ENCODE measurements at regions not wholly inside any gene's neighbourhood (a gene's known extent, or its start where the extent isn't known, plus 50 kb on each side); places are given as distances from the start of the nearest gene placed in this dataset.

- intact Hi-C loops (cut with micrococcal nuclease): no loop called here
Measured at GRCh38 chr6:148037496-148037895, 305.1 kb upstream of the SASH1 start.

DNA sequence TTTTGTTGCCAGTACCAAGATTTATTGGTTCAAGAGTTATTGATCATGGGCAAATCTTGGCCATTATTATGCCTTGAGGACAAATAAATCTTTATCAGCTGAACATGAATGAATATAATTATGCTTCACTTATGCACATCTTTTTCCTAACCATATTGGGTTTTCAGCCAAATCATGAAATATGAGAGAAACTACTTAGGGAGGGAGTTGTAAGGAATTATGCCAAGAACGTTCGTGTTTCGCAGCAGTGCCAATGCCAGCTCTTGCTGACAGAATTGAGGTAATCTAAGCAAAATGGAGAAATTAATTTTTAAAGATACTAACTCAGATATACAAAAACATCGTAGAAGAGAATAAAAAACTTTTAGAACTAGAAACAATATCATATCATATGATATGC, 301.1 kb upstream of the SASH1 start:
- intact Hi-C loops (cut with micrococcal nuclease): no loop called here

- intact Hi-C loops (cut with micrococcal nuclease): no loop called here
Measured at GRCh38 chr6:148042536-148042935, 300.1 kb upstream of the SASH1 start.

- intact Hi-C loops (cut with micrococcal nuclease): no loop called here
Measured at GRCh38 chr6:148044261-148044751, 298.3 kb upstream of the SASH1 start.

DNA sequence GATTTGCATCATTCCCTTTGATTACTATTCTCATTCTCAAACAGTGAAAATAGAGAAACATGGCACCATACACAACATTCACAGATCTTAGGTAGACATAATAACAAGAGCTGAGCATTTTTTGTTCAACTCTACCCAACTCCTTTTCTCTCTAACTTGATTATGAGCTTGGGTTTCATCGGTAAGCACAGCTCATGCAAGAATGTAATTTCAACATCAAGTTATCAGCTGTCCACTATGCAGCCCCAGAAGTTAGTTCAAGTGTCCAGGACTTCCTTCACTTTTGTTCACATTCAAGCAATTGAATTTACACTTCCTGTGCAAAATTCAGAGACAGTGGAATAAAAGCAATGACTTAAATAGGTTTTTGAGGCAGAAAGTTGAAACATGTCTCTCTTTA, 297.7 kb upstream of the SASH1 start:
- intact Hi-C loops (cut with micrococcal nuclease): no loop called here

GRCh38 chr6:148053209-148053608, 289.4 kb upstream of the SASH1 start:
- intact Hi-C loops (cut with micrococcal nuclease): no loop called here

GRCh38 chr6:148053796-148054195, 288.8 kb upstream of the SASH1 start:
- intact Hi-C loops (cut with micrococcal nuclease): no loop called here

- intact Hi-C loops (cut with micrococcal nuclease): no loop called here
Measured at GRCh38 chr6:148054219-148054618, 288.4 kb upstream of the SASH1 start.

DNA sequence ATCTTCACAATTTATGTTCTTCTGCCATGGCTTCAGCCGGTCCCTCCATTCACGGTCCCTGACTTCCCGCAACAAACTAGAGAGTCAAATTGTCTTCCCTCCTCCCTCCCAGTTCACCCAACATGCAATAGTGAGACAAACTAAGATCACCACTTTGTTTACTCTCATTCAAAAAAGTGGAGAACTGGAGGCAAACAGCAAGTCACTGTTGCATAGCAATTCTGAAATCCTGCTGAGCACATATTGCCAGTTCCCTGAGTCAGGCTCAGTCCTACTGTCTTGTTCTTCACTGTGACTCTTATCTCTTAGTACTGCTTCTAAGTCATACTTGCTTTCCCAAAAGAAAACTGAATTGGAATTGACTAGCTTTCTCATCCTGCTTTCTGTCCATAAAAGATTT, 287.2 kb upstream of the SASH1 start:
- intact Hi-C loops (cut with micrococcal nuclease): no loop called here

- intact Hi-C loops (cut with micrococcal nuclease): no loop called here
Measured at GRCh38 chr6:148059869-148060268, 282.8 kb upstream of the SASH1 start.

GRCh38 chr6:148064406-148065134, 278.1 kb upstream of the SASH1 start:
- intact Hi-C loops (cut with micrococcal nuclease): no loop called here

- intact Hi-C loops (cut with micrococcal nuclease): no loop called here
Measured at GRCh38 chr6:148068437-148069061, 274.1 kb upstream of the SASH1 start.

DNA sequence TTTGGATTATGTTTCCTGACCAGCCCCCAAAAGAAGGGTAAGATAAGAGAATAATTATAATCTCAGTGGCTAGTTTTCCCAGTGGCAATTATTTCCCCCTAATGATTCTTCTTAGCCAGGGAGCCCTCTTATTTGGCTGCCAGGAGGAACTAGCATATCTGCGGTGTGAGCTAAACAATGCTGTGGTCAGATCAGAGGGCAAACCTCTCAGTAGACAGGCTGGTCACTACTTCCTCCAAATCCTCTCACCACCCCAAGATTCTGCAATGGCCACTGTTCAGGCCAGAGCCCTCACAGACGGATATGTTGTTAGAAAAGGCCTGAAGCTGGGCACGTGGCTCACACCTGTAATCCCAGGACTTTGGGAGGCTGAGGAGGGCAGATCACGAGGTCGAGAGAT, 273.4 kb upstream of the SASH1 start:
- intact Hi-C loops (cut with micrococcal nuclease): no loop called here

GRCh38 chr6:148074291-148074690, 268.3 kb upstream of the SASH1 start:
- intact Hi-C loops (cut with micrococcal nuclease): no loop called here

DNA sequence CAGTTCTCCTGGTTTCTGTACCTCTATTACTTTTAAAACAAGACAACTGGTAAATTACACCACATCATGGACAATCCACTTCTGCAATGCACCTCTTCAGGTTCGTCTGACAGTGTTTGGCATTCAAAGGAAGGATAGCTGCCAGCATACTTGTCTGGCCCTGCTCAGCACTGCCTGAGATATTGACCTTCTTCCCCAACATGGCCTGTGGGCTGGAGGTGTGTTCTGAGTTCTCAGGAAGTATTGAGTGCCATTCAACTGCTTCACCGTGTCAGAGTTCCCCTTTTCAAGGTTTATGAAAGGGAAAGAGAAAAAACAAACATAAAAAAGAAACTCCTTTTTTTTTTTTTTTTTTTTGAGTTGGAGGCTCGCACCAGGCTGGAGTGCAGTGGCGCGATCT, 267.9 kb upstream of the SASH1 start:
- intact Hi-C loops (cut with micrococcal nuclease): no loop called here

GRCh38 chr6:148075352-148075751, 267.3 kb upstream of the SASH1 start:
- intact Hi-C loops (cut with micrococcal nuclease): no loop called here

- intact Hi-C loops (cut with micrococcal nuclease): no loop called here
Measured at GRCh38 chr6:148076051-148076450, 266.6 kb upstream of the SASH1 start.

- intact Hi-C loops (cut with micrococcal nuclease): no loop called here
Measured at GRCh38 chr6:148080315-148080714, 262.3 kb upstream of the SASH1 start.

DNA sequence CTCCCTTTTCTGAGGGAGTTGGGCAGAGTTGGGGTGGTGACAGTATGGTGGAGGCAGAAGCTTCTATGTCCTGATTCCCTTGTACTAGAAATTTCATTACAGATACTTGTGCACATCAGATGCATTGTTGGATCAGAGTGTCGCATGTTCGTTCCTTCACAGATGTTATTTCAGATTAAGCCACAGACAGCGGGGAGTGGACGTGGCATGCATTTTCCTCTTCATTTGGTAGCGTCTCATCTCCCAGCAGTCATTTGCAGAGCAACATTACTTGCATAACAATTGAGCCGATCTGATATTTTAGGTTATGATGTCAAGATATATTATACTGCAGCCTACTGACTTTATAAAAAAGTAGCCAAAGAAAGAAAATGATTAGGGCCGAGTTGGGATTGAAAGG, 261.6 kb upstream of the SASH1 start:
- intact Hi-C loops (cut with micrococcal nuclease): no loop called here

DNA sequence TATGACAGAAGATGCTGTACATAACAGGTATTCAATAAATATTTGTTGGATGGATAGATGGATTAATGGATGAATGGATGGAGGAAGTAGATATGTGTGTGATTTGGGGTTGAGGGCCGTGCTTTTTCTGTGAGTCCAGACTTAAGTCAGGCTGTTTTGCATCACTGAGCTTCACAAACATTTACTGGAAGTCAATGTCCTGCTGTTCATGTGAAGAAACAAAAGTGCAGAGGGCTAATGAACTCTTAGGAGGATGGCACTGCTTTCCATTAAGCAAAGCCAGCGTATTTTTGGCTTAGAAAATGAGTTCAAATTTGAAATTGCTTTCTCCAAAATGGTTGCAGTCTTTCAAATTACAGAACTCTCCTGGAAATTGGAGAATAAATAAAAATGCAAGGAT, 260.6 kb upstream of the SASH1 start:
- intact Hi-C loops (cut with micrococcal nuclease): no loop called here

DNA sequence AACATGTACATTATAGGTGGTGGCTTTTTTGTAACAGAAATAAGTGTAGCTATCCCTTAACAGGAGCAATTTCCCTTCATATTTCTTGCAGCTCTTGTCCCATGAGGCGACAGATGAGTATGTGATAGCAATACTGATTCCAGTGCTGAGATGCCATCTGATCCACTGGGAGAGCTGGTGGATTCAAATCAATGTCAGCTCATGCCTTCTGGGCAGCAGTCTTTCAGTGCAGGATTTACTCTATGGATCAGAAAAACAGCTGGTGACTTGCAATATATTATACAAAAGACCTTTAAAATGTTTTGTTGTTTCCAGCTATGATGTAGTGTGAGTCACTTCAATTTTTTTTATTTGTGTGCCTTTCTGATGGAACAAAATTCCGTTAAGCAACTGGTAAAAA, 259.9 kb upstream of the SASH1 start:
- intact Hi-C loops (cut with micrococcal nuclease): no loop called here

DNA sequence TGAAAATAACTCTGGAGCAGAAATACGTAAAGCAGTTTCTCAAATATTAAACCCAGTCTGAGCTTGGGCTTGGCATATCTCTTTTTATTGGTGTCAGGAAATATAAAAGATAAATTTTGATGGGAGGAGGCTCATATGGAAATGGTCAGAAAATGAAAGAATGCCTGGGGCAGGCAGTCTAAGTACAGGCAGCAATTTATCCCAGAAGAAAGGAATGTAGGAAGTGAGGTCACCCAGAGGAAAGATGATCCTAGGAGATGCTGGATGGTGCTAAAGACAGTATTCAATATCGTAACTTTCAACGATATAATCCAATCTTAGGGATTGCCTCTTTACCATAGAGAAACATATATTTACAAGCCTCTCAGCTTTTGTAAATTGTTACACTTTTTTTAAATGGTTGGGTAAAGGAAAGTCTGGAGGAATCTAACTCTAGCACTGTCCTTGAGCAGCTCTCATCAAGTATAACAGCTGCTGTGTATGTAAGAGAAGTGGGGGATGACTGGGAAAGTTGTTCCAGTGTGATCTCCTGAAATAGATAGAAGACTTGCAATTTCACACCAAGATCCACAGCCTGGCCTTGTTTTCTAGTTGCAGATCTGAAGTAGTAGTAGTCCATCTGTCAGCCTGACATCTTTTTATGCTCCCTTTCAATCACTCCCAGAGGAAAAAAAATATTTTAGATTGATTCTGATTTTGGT, 256.9 kb upstream of the SASH1 start:
- intact Hi-C loops (cut with micrococcal nuclease): no loop called here

GRCh38 chr6:148086386-148086785, 256.3 kb upstream of the SASH1 start:
- intact Hi-C loops (cut with micrococcal nuclease): no loop called here
